Astrocyte (in vitro differentiated cells and primary cell): ENCODE measurements at regions not wholly inside any gene's neighbourhood (a gene's known extent, or its start where the extent isn't known, plus 50 kb on each side); places are given as distances from the start of the nearest gene placed in this dataset.
A peak's percentile ranks its signal among the peaks of the same experiment; 100 is the strongest.

Experiments used
- DNase-seq: peaks from one replicate; pipeline ENCODE4 v3.0.0-alpha.2; 2010; ENCODE audit warnings: low read depth
- FAIRE-seq: peaks from 2 replicates; lab custom pipeline; 2011; peaks lifted over from hg19 to GRCh38; lab: Jason Lieb, UNC
- H2AFZ ChIP-seq: 2 replicates; pipeline ENCODE4 v1.6.0; 2012; ENCODE audit warnings: low read depth, low read length, inconsistent platforms
- H3K27ac ChIP-seq: 2 replicates; pipeline ENCODE4 v1.5.1; 2011; ENCODE audit warnings: low read depth, low read length, inconsistent platforms
- H3K27me3 ChIP-seq: 2 replicates; pipeline ENCODE4 v1.6.0; 2011; ENCODE audit warnings: low read length, inconsistent platforms; ENCODE audit not compliant: insufficient read depth
- H3K36me3 ChIP-seq: 2 replicates; pipeline ENCODE4 v1.5.1; 2011; ENCODE audit warnings: low read length, inconsistent platforms; ENCODE audit not compliant: insufficient read depth
- H3K4me1 ChIP-seq: 2 replicates; pipeline ENCODE4 v1.5.1; 2011; ENCODE audit warnings: low read length, inconsistent platforms; ENCODE audit not compliant: insufficient read depth
- H3K4me2 ChIP-seq: 2 replicates; pipeline ENCODE4 v1.6.0; 2012; ENCODE audit warnings: low read length, inconsistent platforms
- H3K4me3 ChIP-seq: 2 replicates; pipeline ENCODE4 v1.5.1; 2011; ENCODE audit warnings: low read depth, mild to moderate bottlenecking, low read length, inconsistent platforms; ENCODE audit not compliant: insufficient read depth
- H3K79me2 ChIP-seq: 2 replicates; pipeline ENCODE4 v1.6.0; 2012; ENCODE audit warnings: mild to moderate bottlenecking, low read length, inconsistent platforms; ENCODE audit not compliant: insufficient read depth
- H3K9ac ChIP-seq: 2 replicates; pipeline ENCODE4 v1.6.0; 2012; ENCODE audit warnings: mild to moderate bottlenecking, low read length, inconsistent platforms
- H3K9me3 ChIP-seq: 2 replicates; pipeline ENCODE4 v1.5.1; 2012; ENCODE audit warnings: low read depth, mild to moderate bottlenecking, low read length, inconsistent platforms; ENCODE audit not compliant: insufficient read depth
- H4K20me1 ChIP-seq: 2 replicates; pipeline ENCODE4 v1.6.0; 2012; ENCODE audit warnings: low read length, inconsistent platforms; ENCODE audit not compliant: insufficient read depth
- H3K27ac Mint-ChIP-seq: one replicate; pipeline ENCODE4 v1.8.0; 2021; ENCODE audit warnings: mild to moderate bottlenecking, mixed read lengths; ENCODE audit not compliant: unreplicated experiment
- H3K27me3 Mint-ChIP-seq: one replicate; pipeline ENCODE4 v1.8.0; 2021; ENCODE audit warnings: low read depth, mixed read lengths; ENCODE audit not compliant: unreplicated experiment
- H3K36me3 Mint-ChIP-seq: one replicate; pipeline ENCODE4 v1.8.0; 2021; ENCODE audit warnings: low read depth, mixed read lengths; ENCODE audit not compliant: unreplicated experiment
- H3K4me1 Mint-ChIP-seq: one replicate; pipeline ENCODE4 v1.8.0; 2021; ENCODE audit warnings: low read depth, mixed read lengths; ENCODE audit not compliant: unreplicated experiment
- H3K4me3 Mint-ChIP-seq: one replicate; pipeline ENCODE4 v1.8.0; 2021; ENCODE audit warnings: mild to moderate bottlenecking, moderate library complexity, mixed read lengths; ENCODE audit not compliant: unreplicated experiment
- H3K9me3 Mint-ChIP-seq: one replicate; pipeline ENCODE4 v1.8.0; 2021; ENCODE audit warnings: mild to moderate bottlenecking, mixed read lengths; ENCODE audit not compliant: unreplicated experiment
- CTCF ChIP-seq: IDR thresholded peaks from 2 replicates; pipeline ENCODE4 v1.5.1; 2011; ENCODE audit warnings: low read depth, mild to moderate bottlenecking, inconsistent platforms, low read length, moderate library complexity; ENCODE audit not compliant: insufficient read depth
- EZH2 ChIP-seq: IDR thresholded peaks from 2 replicates; pipeline ENCODE4 v1.6.1; 2012; ENCODE audit warnings: mild to moderate bottlenecking, low read length, inconsistent platforms; ENCODE audit not compliant: insufficient read depth

- Mint-ChIP-seq H3K27me3 (peaks cover 3% of the 10 kb centered on the region), H3K27ac (no peak overlapping the region), H3K9me3 (peaks cover 12% of the 10 kb centered on the region), H3K36me3 (peaks cover 2% of the 10 kb centered on the region), H3K4me1 (no peaks in the 10 kb centered on the region), H3K4me3 (no peak overlapping the region)
- Histone ChIP-seq H3K9ac (no peak overlapping the region), H3K27ac (no peak overlapping the region), H3K36me3 (no peaks in the 10 kb centered on the region), H4K20me1 (no peaks in the 10 kb centered on the region), H2AFZ (no peak overlapping the region), H3K4me2 (no peak overlapping the region), H3K4me1 (no peaks in the 10 kb centered on the region), H3K79me2 (no peaks in the 10 kb centered on the region), H3K27me3 (peaks cover 3% of the 10 kb centered on the region), H3K4me3 (no peak overlapping the region), H3K9me3 (no peaks in the 10 kb centered on the region)
- no peak for TF ChIP-seq CTCF
- no peak for TF ChIP-seq EZH2
- DNase-seq (no peak), FAIRE-seq (no peak)
Observed at GRCh38 chr10:3355536-3355935, 183.0 kb upstream of the PITRM1 start.

- Mint-ChIP-seq H3K36me3 (no peaks in the 10 kb centered on the region), H3K4me1 (no peaks in the 10 kb centered on the region), H3K27ac (no peak overlapping the region), H3K9me3 (peaks cover 14% of the 10 kb centered on the region), H3K27me3 (peaks cover 3% of the 10 kb centered on the region), H3K4me3 (no peak overlapping the region)
- Histone ChIP-seq H3K4me1 (no peaks in the 10 kb centered on the region), H4K20me1 (no peaks in the 10 kb centered on the region), H3K9me3 (no peaks in the 10 kb centered on the region), H3K9ac (no peak overlapping the region), H3K4me3 (no peak overlapping the region), H3K27ac (no peak overlapping the region), H3K79me2 (no peaks in the 10 kb centered on the region), H2AFZ (no peak overlapping the region), H3K27me3 (peaks cover 3% of the 10 kb centered on the region), H3K36me3 (no peaks in the 10 kb centered on the region), H3K4me2 (no peak overlapping the region)
- FAIRE-seq (no peak), DNase-seq (peak; percentile 71)
- TF ChIP-seq EZH2: no peak
- no peak for TF ChIP-seq CTCF
Observed at GRCh38 chr10:3354174-3354900, 181.8 kb upstream of the PITRM1 start.

GRCh38 chr10:3353235-3353634 lies 180.7 kb upstream of the PITRM1 start:
- DNase-seq: no peak
- Histone ChIP-seq H3K27me3 (peaks cover 3% of the 10 kb centered on the region), H3K79me2 (no peaks in the 10 kb centered on the region), H4K20me1 (no peaks in the 10 kb centered on the region), H3K4me1 (no peaks in the 10 kb centered on the region), H3K9ac (no peak overlapping the region), H3K4me3 (no peak overlapping the region), H2AFZ (no peak overlapping the region), H3K36me3 (no peaks in the 10 kb centered on the region), H3K27ac (no peak overlapping the region), H3K4me2 (no peak overlapping the region), H3K9me3 (no peaks in the 10 kb centered on the region)
- FAIRE-seq: no peak
- H3K4me1 Mint-ChIP-seq: no peaks in the 10 kb centered on the region
- TF ChIP-seq EZH2 (no peak), CTCF (no peak)
- H3K4me3 Mint-ChIP-seq: no peak overlapping the region
- H3K9me3 Mint-ChIP-seq: peaks cover 9% of the 10 kb centered on the region
- no peak overlapping the region for H3K27ac Mint-ChIP-seq
- H3K27me3 Mint-ChIP-seq: peaks cover 3% of the 10 kb centered on the region
- no peaks in the 10 kb centered on the region for H3K36me3 Mint-ChIP-seq
